ENCODE measurements at regions not wholly inside any gene's neighbourhood (a gene's known extent, or its start where the extent isn't known, plus 50 kb on each side); places are given as distances from the start of the nearest gene placed in this dataset.

- no peak overlapping the region for H3K27ac ChIP-seq
- no peaks in the 10 kb centered on the region for H3K36me3 ChIP-seq
- H3K9me3 ChIP-seq (replicated peaks), result no peaks in the 10 kb centered on the region
- peaks cover 4% of the 10 kb centered on the region for H3K27me3 ChIP-seq
- no peak for DNase-seq
- H3K4me3 ChIP-seq, result no peak overlapping the region
- H3K4me1 ChIP-seq, result no peaks in the 10 kb centered on the region
These were observed 169.0 kb downstream of the SYK start for GRCh38 chr9:90970608-90971007.

DNA sequence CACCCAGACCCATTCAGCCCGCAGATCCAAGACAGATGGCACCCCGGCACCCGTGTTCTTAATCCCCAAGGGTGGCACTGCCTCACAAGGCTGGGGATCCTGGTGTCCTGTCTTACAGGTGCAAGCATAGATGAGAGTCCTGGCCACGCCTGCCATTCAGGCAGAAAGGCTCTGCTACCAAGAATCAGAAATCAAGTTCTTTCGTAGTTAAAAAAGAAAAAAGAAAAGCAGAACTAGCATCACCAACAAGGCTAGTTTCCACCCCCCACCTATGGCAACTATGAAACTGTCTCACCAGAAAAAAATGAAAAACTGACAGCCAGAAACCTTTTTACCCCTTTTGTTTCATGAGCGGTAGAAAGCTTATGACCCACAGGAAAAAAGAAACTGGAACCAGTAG lies 170.4 kb downstream of the SYK start:
- Histone ChIP-seq H3K4me3 (no peak overlapping the region), H3K9me3 (replicated peaks) (no peaks in the 10 kb centered on the region), H3K27me3 (peaks cover 8% of the 10 kb centered on the region; the same call in 1 of the 2 replicates), H3K36me3 (no peaks in the 10 kb centered on the region), H3K4me1 (no peaks in the 10 kb centered on the region), H3K27ac (no peak overlapping the region)
- DNase-seq, result no peak

DNA sequence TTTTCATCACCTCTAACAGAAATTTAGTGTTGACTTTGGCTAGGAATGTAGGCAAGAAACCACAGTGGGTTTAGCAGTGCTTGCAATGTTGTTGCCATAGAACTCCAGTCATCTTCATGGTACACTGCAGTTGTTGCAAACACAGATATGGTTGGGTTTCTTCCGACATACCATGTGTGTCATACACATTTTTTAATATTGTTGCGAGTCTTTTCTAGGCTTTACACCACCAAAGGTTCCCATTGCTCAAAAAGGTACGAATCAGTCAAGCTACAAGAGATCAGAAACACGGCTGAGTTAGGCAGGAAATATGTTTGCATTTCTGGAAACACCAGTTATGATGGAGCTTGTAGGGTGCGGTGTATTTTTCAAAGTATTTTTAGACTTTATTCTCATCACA lies 172.4 kb downstream of the SYK start:
- H3K27ac ChIP-seq, result no peak overlapping the region
- H3K27me3 ChIP-seq, result peaks cover 8% of the 10 kb centered on the region
- no peaks in the 10 kb centered on the region for H3K9me3 ChIP-seq (replicated peaks)
- DNase-seq, result no peak
- no peak overlapping the region for H3K4me3 ChIP-seq
- H3K4me1 ChIP-seq, result no peaks in the 10 kb centered on the region
- H3K36me3 ChIP-seq, result no peaks in the 10 kb centered on the region

DNA sequence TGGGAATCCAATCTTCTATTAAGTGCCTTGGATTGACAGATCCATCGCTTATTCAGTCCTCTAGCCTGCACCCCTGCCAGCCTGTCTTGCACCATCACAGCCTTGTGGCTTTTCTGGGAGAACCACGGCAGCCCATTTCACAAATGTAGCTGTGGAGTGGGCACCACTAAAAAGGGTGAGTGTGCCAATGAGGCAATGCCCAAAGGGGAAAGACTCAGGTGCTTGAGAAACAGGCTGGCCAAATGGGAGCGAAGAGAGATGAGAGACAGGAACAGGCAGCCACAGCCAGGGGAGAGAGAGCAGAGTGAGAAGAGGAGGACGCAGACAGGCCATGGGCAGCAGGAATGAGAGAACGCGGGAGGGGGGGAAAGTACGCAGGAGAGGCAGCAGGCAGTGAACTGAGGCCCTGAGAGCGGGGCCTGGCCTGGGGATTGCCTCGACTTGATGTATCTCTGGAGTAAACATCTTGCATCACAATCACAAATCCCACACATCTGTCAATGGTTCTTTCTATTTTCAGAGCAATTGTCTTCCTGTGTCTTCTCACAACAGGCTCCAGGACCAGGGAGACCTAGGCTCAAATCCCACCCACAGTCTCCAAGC lies 173.1 kb downstream of the SYK start:
- no peak for DNase-seq
- no peaks in the 10 kb centered on the region for H3K4me1 ChIP-seq

GRCh38 chr9:90975781-90976538 lies 174.3 kb downstream of the SYK start:
- Histone ChIP-seq H3K27me3 (peaks cover 13% of the 10 kb centered on the region), H3K4me1 (no peaks in the 10 kb centered on the region), H3K4me3 (no peak overlapping the region), H3K27ac (no peak overlapping the region), H3K9me3 (replicated peaks) (no peaks in the 10 kb centered on the region), H3K36me3 (no peaks in the 10 kb centered on the region)
- no peak for DNase-seq

More for the DNA sequence above, 173.1 kb downstream of the SYK start:
- H3K27me3 ChIP-seq, result peaks cover 8% of the 10 kb centered on the region
- H3K9me3 ChIP-seq (replicated peaks), result no peaks in the 10 kb centered on the region
- H3K4me3 ChIP-seq, result no peak overlapping the region
- H3K27ac ChIP-seq, result no peak overlapping the region
- H3K36me3 ChIP-seq, result no peaks in the 10 kb centered on the region

GRCh38 chr9:90979138-90979551 lies 177.5 kb downstream of the SYK start:
- Histone ChIP-seq H3K27me3 (peaks cover 10% of the 10 kb centered on the region), H3K27ac (no peak overlapping the region), H3K4me1 (no peaks in the 10 kb centered on the region), H3K4me3 (no peak overlapping the region), H3K36me3 (no peaks in the 10 kb centered on the region), H3K9me3 (replicated peaks) (no peaks in the 10 kb centered on the region)
- DNase-seq, result no peak

GRCh38 chr9:90979639-90980038 lies 178.0 kb downstream of the SYK start:
- Histone ChIP-seq H3K27me3 (peaks cover 10% of the 10 kb centered on the region), H3K4me3 (no peak overlapping the region), H3K27ac (no peak overlapping the region), H3K36me3 (no peaks in the 10 kb centered on the region), H3K4me1 (no peaks in the 10 kb centered on the region), H3K9me3 (replicated peaks) (no peaks in the 10 kb centered on the region)
- no peak for DNase-seq

DNA sequence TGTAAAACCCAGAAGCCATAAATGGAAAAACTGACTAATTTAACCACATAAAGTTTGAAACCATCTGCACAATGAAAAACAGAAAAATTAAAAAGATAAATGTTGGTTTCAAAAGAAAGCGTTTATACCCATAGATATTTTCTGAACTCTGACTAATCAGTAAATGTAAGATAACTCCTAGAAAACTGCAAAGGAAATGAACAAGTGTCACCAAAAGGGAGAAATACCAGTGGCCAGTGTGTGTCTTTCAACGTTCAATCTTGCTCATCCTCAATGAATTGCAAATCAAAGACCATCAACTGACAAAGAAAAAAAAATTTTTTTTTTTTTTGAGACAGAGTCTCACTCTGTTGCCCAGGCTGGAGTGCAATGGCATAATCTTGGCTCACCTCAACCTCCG lies 180.1 kb downstream of the SYK start:
- H3K9me3 ChIP-seq (replicated peaks), result no peaks in the 10 kb centered on the region
- no peak overlapping the region for H3K27ac ChIP-seq
- H3K4me3 ChIP-seq, result no peak overlapping the region
- no peaks in the 10 kb centered on the region for H3K36me3 ChIP-seq
- no peaks in the 10 kb centered on the region for H3K4me1 ChIP-seq
- DNase-seq, result no peak
- peaks cover 5% of the 10 kb centered on the region for H3K27me3 ChIP-seq

DNA sequence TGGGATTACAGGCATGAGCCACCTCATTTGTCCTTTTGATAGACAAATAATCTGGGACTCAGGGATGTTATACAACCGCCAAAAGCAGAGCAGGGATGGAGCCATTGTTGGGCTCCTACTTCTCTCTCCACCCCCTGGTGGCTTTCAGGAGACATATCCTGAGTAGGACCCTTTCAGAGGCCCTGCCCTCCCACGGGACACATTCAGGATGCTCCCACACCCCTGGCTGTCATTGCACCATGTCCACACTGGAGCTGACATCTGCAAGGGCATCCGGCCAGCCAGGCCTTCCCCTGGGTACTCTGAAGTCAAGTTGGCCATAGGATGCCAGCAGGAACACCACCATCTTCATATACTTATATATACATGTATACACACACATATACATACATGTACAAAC lies 181.8 kb downstream of the SYK start:
- Histone ChIP-seq H3K36me3 (no peaks in the 10 kb centered on the region), H3K27ac (no peak overlapping the region), H3K9me3 (replicated peaks) (no peaks in the 10 kb centered on the region), H3K27me3 (peaks cover 5% of the 10 kb centered on the region), H3K4me1 (no peaks in the 10 kb centered on the region), H3K4me3 (no peak overlapping the region)
- no peak for DNase-seq

DNA sequence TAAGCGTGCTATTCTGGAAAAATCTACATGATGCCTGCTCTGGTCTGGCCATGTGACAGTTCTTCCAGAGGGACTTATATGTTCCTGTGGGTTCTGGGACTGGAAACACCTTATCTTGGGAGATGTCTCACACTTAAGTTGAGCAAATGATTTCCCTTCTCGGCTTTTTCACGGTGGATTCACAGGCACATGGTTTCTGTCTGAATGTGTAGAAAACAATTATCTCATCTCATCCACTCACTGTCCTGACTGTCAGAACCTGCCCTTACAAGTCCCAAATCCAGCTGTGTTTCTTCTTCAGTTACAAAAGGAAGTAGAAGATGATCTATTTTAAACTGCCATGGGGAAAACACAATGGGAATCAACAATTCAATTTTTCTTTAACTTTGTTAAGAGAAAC lies 184.0 kb downstream of the SYK start:
- no peaks in the 10 kb centered on the region; the same call in 1 of the 2 replicates for H3K27me3 ChIP-seq
- no peak for DNase-seq
- H3K27ac ChIP-seq, result no peak overlapping the region
- no peaks in the 10 kb centered on the region for H3K36me3 ChIP-seq
- H3K4me1 ChIP-seq, result no peaks in the 10 kb centered on the region
- no peak overlapping the region for H3K4me3 ChIP-seq
- H3K9me3 ChIP-seq (replicated peaks), result no peaks in the 10 kb centered on the region

GRCh38 chr9:90986161-90986560 lies 184.5 kb downstream of the SYK start:
- Histone ChIP-seq H3K36me3 (no peaks in the 10 kb centered on the region), H3K4me1 (no peaks in the 10 kb centered on the region), H3K27ac (no peak overlapping the region), H3K27me3 (no peaks in the 10 kb centered on the region; the same call in 1 of the 2 replicates), H3K9me3 (replicated peaks) (no peaks in the 10 kb centered on the region), H3K4me3 (no peak overlapping the region)
- no peak for DNase-seq

GRCh38 chr9:90987566-90987965 lies 185.9 kb downstream of the SYK start:
- H3K4me1 ChIP-seq, result no peaks in the 10 kb centered on the region
- no peak overlapping the region for H3K4me3 ChIP-seq
- H3K9me3 ChIP-seq (replicated peaks), result no peaks in the 10 kb centered on the region
- no peak for DNase-seq
- no peak overlapping the region for H3K27ac ChIP-seq
- no peaks in the 10 kb centered on the region; the same call in 1 of the 2 replicates for H3K27me3 ChIP-seq
- H3K36me3 ChIP-seq, result no peaks in the 10 kb centered on the region

- H3K4me1 ChIP-seq, result no peaks in the 10 kb centered on the region
- DNase-seq, result no peak
- H3K36me3 ChIP-seq, result no peaks in the 10 kb centered on the region
- H3K27me3 ChIP-seq, result no peaks in the 10 kb centered on the region; the same call in 1 of the 2 replicates
- H3K4me3 ChIP-seq, result no peak overlapping the region
- H3K9me3 ChIP-seq (replicated peaks), result no peaks in the 10 kb centered on the region
- H3K27ac ChIP-seq, result no peak overlapping the region
These were observed 186.7 kb downstream of the SYK start for GRCh38 chr9:90988318-90988717.

GRCh38 chr9:90991953-90992352 lies 190.3 kb downstream of the SYK start:
- no peak for DNase-seq
- H3K27me3 ChIP-seq, result no peaks in the 10 kb centered on the region
- H3K4me3 ChIP-seq, result no peak overlapping the region
- H3K9me3 ChIP-seq (replicated peaks), result no peaks in the 10 kb centered on the region
- H3K27ac ChIP-seq, result no peak overlapping the region
- no peaks in the 10 kb centered on the region for H3K36me3 ChIP-seq
- no peaks in the 10 kb centered on the region for H3K4me1 ChIP-seq

DNA sequence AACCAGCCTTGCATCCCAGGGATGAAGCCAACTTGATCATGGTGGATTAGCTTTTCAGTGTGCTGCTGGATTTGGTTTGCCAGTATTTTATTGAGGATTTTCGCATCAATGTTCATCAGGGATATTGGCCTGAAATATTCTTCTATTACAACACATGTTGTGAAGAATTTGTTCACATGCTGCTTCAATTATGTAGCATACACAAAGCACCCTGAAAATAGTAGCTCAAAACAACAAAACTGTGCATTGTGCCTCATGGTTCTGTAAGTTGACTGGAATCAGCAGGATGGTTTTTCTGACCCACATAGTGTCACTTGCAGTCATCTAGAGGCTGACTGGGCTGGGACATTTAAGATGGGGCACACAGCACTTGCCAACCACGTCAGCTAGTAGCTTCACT lies 193.9 kb downstream of the SYK start:
- no peak overlapping the region for H3K27ac ChIP-seq
- H3K27me3 ChIP-seq, result no peaks in the 10 kb centered on the region
- DNase-seq, result no peak
- no peak overlapping the region for H3K4me3 ChIP-seq
- H3K4me1 ChIP-seq, result no peaks in the 10 kb centered on the region
- H3K36me3 ChIP-seq, result no peaks in the 10 kb centered on the region
- no peaks in the 10 kb centered on the region for H3K9me3 ChIP-seq (replicated peaks)
